ENCODE measurements at regions not wholly inside any gene's neighbourhood (a gene's known extent, or its start where the extent isn't known, plus 50 kb on each side); places are given as distances from the start of the nearest gene placed in this dataset.
"Not testable (repeated sequence)": the region's sequence is repeated elsewhere in the genome, so short reads cannot be mapped to it uniquely, and the experiment has no call there.

DNA sequence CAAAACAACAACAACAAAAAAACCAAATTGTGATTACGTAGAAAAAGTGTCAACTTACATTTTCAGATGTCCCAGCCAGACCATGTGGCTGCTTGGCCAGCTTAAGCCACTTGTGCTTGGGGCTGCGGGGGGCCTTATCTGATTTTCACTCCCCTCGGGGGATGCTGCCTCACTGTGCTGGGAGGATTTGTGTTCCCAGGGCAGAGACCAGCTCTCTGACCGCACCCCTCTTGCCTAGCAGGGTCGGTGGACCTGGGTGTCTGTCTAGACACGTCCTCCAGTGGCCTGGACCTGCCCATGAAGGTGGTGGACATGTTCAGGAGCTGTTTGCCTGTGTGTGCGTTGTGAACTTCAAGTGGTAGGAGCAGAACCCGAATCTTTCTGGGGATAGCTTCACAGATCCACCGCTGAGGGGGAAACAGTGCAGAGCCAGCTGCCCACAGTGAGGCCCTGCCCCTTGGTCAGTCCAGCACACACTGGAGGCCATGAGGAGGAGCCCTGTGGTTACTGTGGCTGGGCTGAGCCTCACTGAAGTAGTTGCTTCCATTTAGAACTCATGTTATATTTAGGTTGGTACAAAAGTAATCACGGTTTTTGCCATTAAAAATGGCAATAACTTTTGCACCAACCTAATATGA, 173.9 kb downstream of the ADRA2C start:
- DNase-seq; H4K20me1 ChIP-seq (ENCODE audit: insufficient read depth, low read length): not testable (repeated sequence)

DNA sequence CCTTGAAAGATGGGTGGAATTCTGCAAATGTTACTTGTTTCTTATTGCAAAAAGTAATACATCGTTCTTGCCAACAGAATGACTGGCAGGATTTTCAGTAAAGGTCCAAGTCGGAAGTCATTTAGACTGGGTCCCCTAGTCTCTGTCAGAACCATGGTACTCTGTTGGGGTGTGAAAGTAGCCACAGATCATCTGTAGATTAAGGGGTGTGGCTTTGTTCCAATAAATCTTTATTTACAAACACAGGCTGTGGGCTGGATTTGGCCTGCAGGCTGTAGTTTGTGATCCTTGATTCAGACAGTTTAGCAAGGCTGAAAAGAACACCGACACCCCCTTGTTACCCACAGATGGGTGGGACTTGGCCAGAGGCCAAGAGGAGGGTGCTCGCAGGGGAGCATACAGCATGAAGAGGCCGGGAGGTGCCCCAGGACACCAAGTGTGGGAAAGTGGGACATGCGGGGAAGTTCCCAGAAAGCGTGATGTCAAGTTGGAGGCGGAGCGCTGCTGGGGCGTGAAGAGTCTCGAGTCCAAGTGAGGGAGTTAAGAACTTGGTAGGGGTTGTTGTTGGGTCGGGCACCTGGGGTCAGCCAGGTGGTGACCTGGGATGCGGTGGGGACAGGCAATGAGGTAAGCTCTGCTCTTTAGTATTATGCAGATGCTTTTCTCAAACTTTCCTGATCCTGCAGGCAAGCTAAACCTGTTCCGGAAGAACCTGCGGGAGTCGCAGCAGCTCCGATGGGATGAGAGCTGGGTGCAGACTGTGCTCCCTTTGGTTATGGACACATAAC, 175.7 kb downstream of the ADRA2C start:
- H3K4me3 ChIP-seq (ENCODE audit: low read length); H3K79me2 ChIP-seq (ENCODE audit: low read length); DNase-seq; H3K27me3 ChIP-seq (replicated peaks; ENCODE audit: insufficient read depth, low read length); H3K9me3 ChIP-seq (replicated peaks; ENCODE audit: insufficient read depth, low read length); H3F3A ChIP-seq (ENCODE audit: insufficient read depth, low read length); H3K27ac ChIP-seq (ENCODE audit: low read length); H3K36me3 ChIP-seq (replicated peaks; ENCODE audit: insufficient read depth, low read length); H2AFZ ChIP-seq (ENCODE audit: low read length); H3K9ac ChIP-seq (ENCODE audit: low read length); H3K9me2 ChIP-seq (replicated peaks; ENCODE audit: insufficient read depth, low read length); H4K20me1 ChIP-seq (ENCODE audit: insufficient read depth, low read length); H3K4me1 ChIP-seq (ENCODE audit: low read length); H3K4me2 ChIP-seq (ENCODE audit: low read depth, low read length): not testable (repeated sequence)

More for the DNA sequence above, 173.9 kb downstream of the ADRA2C start:
- not testable (repeated sequence) for H3K4me1 ChIP-seq (ENCODE audit: low read length); H2AFZ ChIP-seq (ENCODE audit: low read length); H3K9me2 ChIP-seq (replicated peaks; ENCODE audit: insufficient read depth, low read length); H3K9ac ChIP-seq (ENCODE audit: low read length); H3K27ac ChIP-seq (ENCODE audit: low read length); H3K27me3 ChIP-seq (replicated peaks; ENCODE audit: insufficient read depth, low read length); H3K4me2 ChIP-seq (ENCODE audit: low read depth, low read length); H3K36me3 ChIP-seq (replicated peaks; ENCODE audit: insufficient read depth, low read length); H3K79me2 ChIP-seq (ENCODE audit: low read length); H3K4me3 ChIP-seq (ENCODE audit: low read length); H3F3A ChIP-seq (ENCODE audit: insufficient read depth, low read length); H3K9me3 ChIP-seq (replicated peaks; ENCODE audit: insufficient read depth, low read length)

DNA sequence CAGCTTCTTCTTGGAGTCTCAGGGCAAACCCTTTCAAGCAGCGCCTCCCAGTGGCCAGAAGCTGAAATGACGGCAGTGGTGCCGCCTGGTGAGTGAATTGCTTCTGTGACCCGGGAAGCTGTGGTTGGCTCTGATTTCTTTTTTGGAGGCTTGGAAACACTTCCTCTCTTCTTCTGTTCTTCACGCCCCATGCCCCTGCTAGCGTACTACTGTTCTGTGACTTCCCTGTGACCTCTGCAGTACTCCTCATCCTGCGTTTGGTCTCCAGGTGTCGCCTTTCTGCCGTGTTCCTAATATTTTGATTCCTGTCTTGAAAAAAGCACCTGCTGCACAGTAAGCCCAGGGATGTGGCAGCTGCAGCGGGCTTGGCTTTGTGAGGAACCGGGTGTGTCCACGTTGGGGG, 176.4 kb downstream of the ADRA2C start:
- H4K20me1 ChIP-seq (ENCODE audit: insufficient read depth, low read length); H3F3A ChIP-seq (ENCODE audit: insufficient read depth, low read length); H3K27ac ChIP-seq (ENCODE audit: low read length); H3K27me3 ChIP-seq (replicated peaks; ENCODE audit: insufficient read depth, low read length); H3K4me3 ChIP-seq (ENCODE audit: low read length); H3K9me2 ChIP-seq (replicated peaks; ENCODE audit: insufficient read depth, low read length); H3K36me3 ChIP-seq (replicated peaks; ENCODE audit: insufficient read depth, low read length); H2AFZ ChIP-seq (ENCODE audit: low read length); H3K9me3 ChIP-seq (replicated peaks; ENCODE audit: insufficient read depth, low read length); H3K4me1 ChIP-seq (ENCODE audit: low read length); DNase-seq; H3K9ac ChIP-seq (ENCODE audit: low read length); H3K79me2 ChIP-seq (ENCODE audit: low read length): not testable (repeated sequence)
- TF ChIP-seq, protein P1, sequence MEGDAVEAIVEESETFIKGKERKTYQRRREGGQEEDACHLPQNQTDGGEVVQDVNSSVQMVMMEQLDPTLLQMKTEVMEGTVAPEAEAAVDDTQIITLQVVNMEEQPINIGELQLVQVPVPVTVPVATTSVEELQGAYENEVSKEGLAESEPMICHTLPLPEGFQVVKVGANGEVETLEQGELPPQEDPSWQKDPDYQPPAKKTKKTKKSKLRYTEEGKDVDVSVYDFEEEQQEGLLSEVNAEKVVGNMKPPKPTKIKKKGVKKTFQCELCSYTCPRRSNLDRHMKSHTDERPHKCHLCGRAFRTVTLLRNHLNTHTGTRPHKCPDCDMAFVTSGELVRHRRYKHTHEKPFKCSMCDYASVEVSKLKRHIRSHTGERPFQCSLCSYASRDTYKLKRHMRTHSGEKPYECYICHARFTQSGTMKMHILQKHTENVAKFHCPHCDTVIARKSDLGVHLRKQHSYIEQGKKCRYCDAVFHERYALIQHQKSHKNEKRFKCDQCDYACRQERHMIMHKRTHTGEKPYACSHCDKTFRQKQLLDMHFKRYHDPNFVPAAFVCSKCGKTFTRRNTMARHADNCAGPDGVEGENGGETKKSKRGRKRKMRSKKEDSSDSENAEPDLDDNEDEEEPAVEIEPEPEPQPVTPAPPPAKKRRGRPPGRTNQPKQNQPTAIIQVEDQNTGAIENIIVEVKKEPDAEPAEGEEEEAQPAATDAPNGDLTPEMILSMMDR (IDR thresholded peaks at IDR 0.05; ENCODE audit: low read length): peak; percentile 47
- H3K4me2 ChIP-seq (ENCODE audit: low read depth, low read length): peak overlapping the region; percentile 34; the same call in 1 of the 2 replicates

DNA sequence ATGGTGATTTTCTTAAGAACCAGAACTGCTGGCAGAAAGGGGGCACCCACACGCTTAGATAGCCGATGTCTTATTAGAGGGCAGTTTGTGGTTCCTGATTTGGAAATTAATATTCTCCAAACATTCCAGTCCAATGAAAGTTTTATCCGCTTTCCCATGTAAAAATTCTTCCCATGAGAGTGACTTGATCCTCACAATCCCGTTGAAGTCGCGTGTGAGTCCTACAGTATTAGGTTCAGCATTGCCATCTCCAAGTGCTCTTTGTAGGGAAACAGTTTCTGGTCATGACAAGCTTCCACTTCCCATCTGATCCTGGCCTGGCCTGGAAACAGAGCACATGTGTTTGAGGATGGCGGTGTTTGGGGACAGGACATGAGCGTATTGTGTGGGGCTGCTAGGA, 176.9 kb downstream of the ADRA2C start:
- not testable (repeated sequence) for H3K4me2 ChIP-seq (ENCODE audit: low read depth, low read length); H3K9ac ChIP-seq (ENCODE audit: low read length); H3K79me2 ChIP-seq (ENCODE audit: low read length); H3K27me3 ChIP-seq (replicated peaks; ENCODE audit: insufficient read depth, low read length); H3K36me3 ChIP-seq (replicated peaks; ENCODE audit: insufficient read depth, low read length); DNase-seq; H3K27ac ChIP-seq (ENCODE audit: low read length); H3K9me2 ChIP-seq (replicated peaks; ENCODE audit: insufficient read depth, low read length); H4K20me1 ChIP-seq (ENCODE audit: insufficient read depth, low read length); H3F3A ChIP-seq (ENCODE audit: insufficient read depth, low read length); H3K4me1 ChIP-seq (ENCODE audit: low read length); H3K4me3 ChIP-seq (ENCODE audit: low read length); H3K9me3 ChIP-seq (replicated peaks; ENCODE audit: insufficient read depth, low read length); H2AFZ ChIP-seq (ENCODE audit: low read length)
